OCI-LY7 (cell line): ENCODE measurements at regions not wholly inside any gene's neighbourhood (a gene's known extent, or its start where the extent isn't known, plus 50 kb on each side); places are given as distances from the start of the nearest gene placed in this dataset.

Source experiments
- BruUV-seq: library from RNA; stranded (reverse); fragments of 400-500 nt; replicated peaks from 2 replicates; lab custom pipeline; 2021; lab: Mats Ljungman, UMichigan
- CTCF ChIA-PET: fragments of 300-600 bp; sonication (Branson Sonifier 250); formaldehyde crosslinking; loops from one replicate; lab custom pipeline; 2022; ENCODE audit warnings: antibody characterized with exemption; ENCODE audit not compliant: unreplicated experiment; lab: Charles Lee
- POLR2A ChIA-PET: fragments of 300-600 bp; sonication (Branson Sonifier 250); formaldehyde crosslinking; loops from one replicate; lab custom pipeline; 2022; ENCODE audit warnings: antibody characterized with exemption; lab: Charles Lee
- DNase-seq: peaks from one replicate; pipeline ENCODE4 v3.0.0-alpha.2; 2015; ENCODE audit warnings: low spot score
- H2AFZ ChIP-seq: fragments of 200-600 bp; sonication (generic), shearing (Covaris generic); 2 replicates; pipeline ENCODE4 v1.6.1; 2014; ENCODE audit warnings: mild to moderate bottlenecking, antibody characterized with exemption, low read length, moderate library complexity
- H3K27ac ChIP-seq: fragments of 200-600 bp; sonication (generic); 2 replicates; pipeline ENCODE4 v1.5.1; 2014; ENCODE audit warnings: mixed run types, low read depth, mild to moderate bottlenecking, moderate library complexity, low read length, inconsistent platforms; ENCODE audit not compliant: poor library complexity, severe bottlenecking
- H3K36me3 ChIP-seq: fragments of 200-600 bp; sonication (generic); 2 replicates; pipeline ENCODE4 v1.6.1; 2014; ENCODE audit warnings: mild to moderate bottlenecking, antibody characterized with exemption, low read length, moderate library complexity, mixed read lengths; ENCODE audit not compliant: insufficient read depth
- H3K4me1 ChIP-seq: fragments of 200-600 bp; sonication (generic); 2 replicates; pipeline ENCODE4 v1.5.1; 2014; ENCODE audit warnings: mild to moderate bottlenecking, low read length; ENCODE audit not compliant: insufficient read depth, poor library complexity, severe bottlenecking
- H3K4me2 ChIP-seq: fragments of 200-600 bp; sonication (generic); 2 replicates; pipeline ENCODE4 v1.6.1; 2014; ENCODE audit warnings: mild to moderate bottlenecking, low read length
- H3K4me3 ChIP-seq: fragments of 200-600 bp; sonication (generic); 2 replicates; pipeline ENCODE4 v1.5.1; 2014; ENCODE audit warnings: mild to moderate bottlenecking, low read depth, low read length; ENCODE audit not compliant: poor library complexity, severe bottlenecking
- H3K79me2 ChIP-seq: fragments of 200-600 bp; sonication (generic); 2 replicates; pipeline ENCODE4 v1.6.1; 2016; ENCODE audit warnings: low read depth, mild to moderate bottlenecking, low read length, moderate library complexity, mixed read lengths; ENCODE audit not compliant: insufficient read depth
- H3K9me2 ChIP-seq: fragments of 200-600 bp; sonication (generic); 2 replicates; pipeline ENCODE4 v1.6.1; 2016; ENCODE audit warnings: mild to moderate bottlenecking, low read length, mixed read lengths; ENCODE audit not compliant: insufficient read depth
- H3K9me3 ChIP-seq: fragments of 200-600 bp; sonication (generic); 2 replicates; pipeline ENCODE4 v1.6.1; 2014; ENCODE audit warnings: mild to moderate bottlenecking, mixed run types, low read length, mixed read lengths
- H4K20me1 ChIP-seq: fragments of 200-600 bp; sonication (generic); 2 replicates; pipeline ENCODE4 v1.6.1; 2014; ENCODE audit warnings: mild to moderate bottlenecking, antibody characterized with exemption, low read length, moderate library complexity, mixed read lengths; ENCODE audit not compliant: insufficient read depth
- EZH2phosphoT487 ChIP-seq: fragments of 200-600 bp; sonication (generic); IDR thresholded peaks from 2 replicates; pipeline ENCODE4 v1.6.1; 2018; ENCODE audit warnings: low read depth, borderline replicate concordance, mild to moderate bottlenecking, mixed run types, antibody characterized with exemption, low read length, moderate library complexity, mixed read lengths
- intact Hi-C: fragments of 100-400 bp; cut with micrococcal nuclease; formaldehyde crosslinking; loops from one replicate; pipeline ENCODE4 v1.10.0; 2022; ENCODE audit not compliant: unreplicated experiment
- TF ChIP-seq, protein P1 (sequence below): fragments of 200-600 bp; sonication (generic); conservative IDR thresholded peaks from 2 replicates; pipeline ENCODE4 v1.5.1; 2014; ENCODE audit warnings: mild to moderate bottlenecking, antibody characterized with exemption, low read length, moderate library complexity, mixed read lengths

DNA sequence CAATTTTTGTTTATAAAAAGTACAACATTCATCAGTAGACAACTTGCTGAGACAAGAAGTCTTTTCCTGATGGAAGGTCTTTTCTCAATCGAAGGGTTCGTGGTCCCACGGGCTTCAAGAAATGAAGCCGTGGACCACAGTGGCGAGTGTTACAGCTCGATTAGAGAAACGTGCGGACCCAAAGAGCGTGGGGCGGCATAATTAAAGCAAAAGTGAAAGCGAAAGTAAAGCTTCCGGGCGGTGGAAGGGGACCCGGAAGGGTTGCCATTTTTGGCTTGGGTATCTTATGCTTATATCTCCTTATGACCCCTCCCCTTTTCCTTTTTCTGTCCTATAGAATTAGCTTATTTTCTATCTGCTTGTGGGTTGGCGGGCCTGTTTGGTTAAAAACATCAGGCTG is 2309.4 kb upstream of the ACO1 start:
- ChIA-PET CTCF (no interaction called here), POLR2A (interaction anchor here (0.6 kb wide), 1 partner anchor 38 kb away, joined by 3 read pairs; no protein-coding TSS in a partner anchor)
- H2AFZ ChIP-seq: no peak overlapping the region
- H3K79me2 ChIP-seq: no peaks in the 10 kb centered on the region
- no peaks in the 10 kb centered on the region for H4K20me1 ChIP-seq
- no peaks in the 10 kb centered on the region for H3K36me3 ChIP-seq
- TF ChIP-seq, protein P1, sequence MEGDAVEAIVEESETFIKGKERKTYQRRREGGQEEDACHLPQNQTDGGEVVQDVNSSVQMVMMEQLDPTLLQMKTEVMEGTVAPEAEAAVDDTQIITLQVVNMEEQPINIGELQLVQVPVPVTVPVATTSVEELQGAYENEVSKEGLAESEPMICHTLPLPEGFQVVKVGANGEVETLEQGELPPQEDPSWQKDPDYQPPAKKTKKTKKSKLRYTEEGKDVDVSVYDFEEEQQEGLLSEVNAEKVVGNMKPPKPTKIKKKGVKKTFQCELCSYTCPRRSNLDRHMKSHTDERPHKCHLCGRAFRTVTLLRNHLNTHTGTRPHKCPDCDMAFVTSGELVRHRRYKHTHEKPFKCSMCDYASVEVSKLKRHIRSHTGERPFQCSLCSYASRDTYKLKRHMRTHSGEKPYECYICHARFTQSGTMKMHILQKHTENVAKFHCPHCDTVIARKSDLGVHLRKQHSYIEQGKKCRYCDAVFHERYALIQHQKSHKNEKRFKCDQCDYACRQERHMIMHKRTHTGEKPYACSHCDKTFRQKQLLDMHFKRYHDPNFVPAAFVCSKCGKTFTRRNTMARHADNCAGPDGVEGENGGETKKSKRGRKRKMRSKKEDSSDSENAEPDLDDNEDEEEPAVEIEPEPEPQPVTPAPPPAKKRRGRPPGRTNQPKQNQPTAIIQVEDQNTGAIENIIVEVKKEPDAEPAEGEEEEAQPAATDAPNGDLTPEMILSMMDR: no peak
- intact Hi-C loops: no loop called here
- H3K9me3 ChIP-seq: no peaks in the 10 kb centered on the region
- no peak overlapping the region for H3K4me2 ChIP-seq
- no peak overlapping the region for H3K4me3 ChIP-seq
- DNase-seq: no peak
- no peaks in the 10 kb centered on the region for H3K4me1 ChIP-seq
- no TSS peak for BruUV-seq
- no peaks in the 10 kb centered on the region for H3K9me2 ChIP-seq
- H3K27ac ChIP-seq: no peak overlapping the region

DNA sequence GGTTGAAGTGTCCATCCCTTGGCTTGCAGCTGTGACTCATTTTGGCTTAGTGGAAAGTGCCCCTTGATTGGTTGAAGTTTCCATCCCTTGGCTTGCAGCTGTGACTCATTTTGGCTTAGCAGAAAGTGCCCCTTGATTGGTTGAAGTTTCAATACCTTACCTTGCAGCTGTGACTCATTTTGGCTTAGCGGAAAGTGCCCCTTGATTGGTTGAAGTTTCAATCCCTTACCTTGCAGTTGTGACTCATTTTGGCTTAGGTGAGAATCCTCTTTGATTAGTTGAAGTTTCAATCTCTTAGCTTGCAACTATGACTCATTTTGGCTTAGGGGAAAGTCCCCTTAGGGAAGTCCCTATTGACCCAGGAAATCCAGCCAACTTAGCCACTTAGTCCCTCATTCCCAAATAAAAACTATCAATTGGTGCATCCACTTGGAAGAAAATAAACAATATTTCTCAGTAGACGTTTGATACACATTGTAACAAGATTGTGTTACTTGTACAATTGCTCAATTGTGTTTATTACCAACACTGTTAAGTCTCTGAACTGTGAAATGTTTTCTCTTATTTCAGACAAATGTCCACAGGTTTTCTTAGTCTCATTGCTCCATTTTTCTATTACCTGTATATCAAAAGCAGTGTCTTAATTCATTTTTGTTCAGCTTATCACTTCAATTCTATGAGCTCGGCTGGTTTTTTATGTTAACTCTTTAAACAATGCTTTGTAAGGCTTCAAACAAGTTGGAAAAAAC is 2308.8 kb upstream of the ACO1 start:
- ChIA-PET POLR2A (interaction anchor here (0.6 kb wide), 2 partner anchors 38 to 184 kb away, joined by 3 to 5 read pairs; no protein-coding TSS in a partner anchor), CTCF (no interaction called here)
- H3K9me2 ChIP-seq: no peaks in the 10 kb centered on the region
- no peaks in the 10 kb centered on the region for H3K9me3 ChIP-seq
- TF ChIP-seq, protein P1: no peak
- no peak for TF ChIP-seq EZH2phosphoT487
- H3K27ac ChIP-seq: no peak overlapping the region
- H3K4me2 ChIP-seq: no peak overlapping the region
- H3K4me1 ChIP-seq: no peaks in the 10 kb centered on the region
- no peaks in the 10 kb centered on the region for H3K36me3 ChIP-seq
- BruUV-seq: no TSS peak
- H3K79me2 ChIP-seq: no peaks in the 10 kb centered on the region
- no peak for DNase-seq
- intact Hi-C loops: no loop called here
- no peaks in the 10 kb centered on the region for H4K20me1 ChIP-seq
- no peak overlapping the region for H2AFZ ChIP-seq
- H3K4me3 ChIP-seq: no peak overlapping the region

DNA sequence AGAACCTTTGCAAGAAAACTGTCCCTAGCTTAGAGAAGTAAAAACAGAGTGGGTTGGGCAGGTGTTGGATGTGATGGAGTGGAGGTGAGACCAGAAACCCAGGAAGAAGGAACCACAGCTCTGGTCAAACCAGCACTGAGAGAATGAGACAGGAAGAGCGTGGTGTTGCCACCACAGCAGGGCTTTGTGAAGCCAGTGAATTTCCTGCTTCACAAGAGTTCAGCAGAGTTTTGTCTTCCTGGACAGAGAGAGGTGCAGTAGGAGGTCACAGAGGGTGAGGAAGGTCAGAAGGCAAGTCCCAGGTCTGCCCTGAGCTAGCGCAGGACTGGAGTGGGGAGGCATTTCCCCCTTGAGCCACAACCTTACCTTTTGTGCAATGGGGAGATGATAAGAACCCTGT is 2306.2 kb upstream of the ACO1 start:
- no peak for DNase-seq
- intact Hi-C loops: no loop called here
- Histone ChIP-seq H4K20me1 (no peaks in the 10 kb centered on the region), H3K27ac (no peak overlapping the region), H3K9me2 (no peaks in the 10 kb centered on the region), H3K36me3 (no peaks in the 10 kb centered on the region), H3K4me2 (no peak overlapping the region), H2AFZ (no peak overlapping the region), H3K4me3 (no peak overlapping the region), H3K9me3 (no peaks in the 10 kb centered on the region), H3K4me1 (no peaks in the 10 kb centered on the region), H3K79me2 (no peaks in the 10 kb centered on the region)
- TF ChIP-seq, protein P1: no peak
- no peak for TF ChIP-seq EZH2phosphoT487
- ChIA-PET CTCF (no interaction called here), POLR2A (no interaction called here)
- BruUV-seq: no TSS peak
